OCI-LY7 (cell line): ENCODE measurements at regions not wholly inside any gene's neighbourhood (a gene's known extent, or its start where the extent isn't known, plus 50 kb on each side); places are given as distances from the start of the nearest gene placed in this dataset.

ENCODE experiments used
- BruUV-seq: library from RNA; stranded (reverse); fragments of 400-500 nt; replicated peaks from 2 replicates; lab custom pipeline; 2021; lab: Mats Ljungman, UMichigan
- CTCF ChIA-PET: fragments of 300-600 bp; sonication (Branson Sonifier 250); formaldehyde crosslinking; loops from one replicate; lab custom pipeline; 2022; ENCODE audit warnings: antibody characterized with exemption; ENCODE audit not compliant: unreplicated experiment; lab: Charles Lee
- POLR2A ChIA-PET: fragments of 300-600 bp; sonication (Branson Sonifier 250); formaldehyde crosslinking; loops from one replicate; lab custom pipeline; 2022; ENCODE audit warnings: antibody characterized with exemption; lab: Charles Lee
- DNase-seq: peaks from one replicate; pipeline ENCODE4 v3.0.0-alpha.2; 2015; ENCODE audit warnings: low spot score
- H2AFZ ChIP-seq: fragments of 200-600 bp; sonication (generic), shearing (Covaris generic); 2 replicates; pipeline ENCODE4 v1.6.1; 2014; ENCODE audit warnings: mild to moderate bottlenecking, antibody characterized with exemption, low read length, moderate library complexity
- H3K27ac ChIP-seq: fragments of 200-600 bp; sonication (generic); 2 replicates; pipeline ENCODE4 v1.5.1; 2014; ENCODE audit warnings: mixed run types, low read depth, mild to moderate bottlenecking, moderate library complexity, low read length, inconsistent platforms; ENCODE audit not compliant: poor library complexity, severe bottlenecking
- H3K36me3 ChIP-seq: fragments of 200-600 bp; sonication (generic); 2 replicates; pipeline ENCODE4 v1.6.1; 2014; ENCODE audit warnings: mild to moderate bottlenecking, antibody characterized with exemption, low read length, moderate library complexity, mixed read lengths; ENCODE audit not compliant: insufficient read depth
- H3K4me1 ChIP-seq: fragments of 200-600 bp; sonication (generic); 2 replicates; pipeline ENCODE4 v1.5.1; 2014; ENCODE audit warnings: mild to moderate bottlenecking, low read length; ENCODE audit not compliant: insufficient read depth, poor library complexity, severe bottlenecking
- H3K4me2 ChIP-seq: fragments of 200-600 bp; sonication (generic); 2 replicates; pipeline ENCODE4 v1.6.1; 2014; ENCODE audit warnings: mild to moderate bottlenecking, low read length
- H3K4me3 ChIP-seq: fragments of 200-600 bp; sonication (generic); 2 replicates; pipeline ENCODE4 v1.5.1; 2014; ENCODE audit warnings: mild to moderate bottlenecking, low read depth, low read length; ENCODE audit not compliant: poor library complexity, severe bottlenecking
- H3K79me2 ChIP-seq: fragments of 200-600 bp; sonication (generic); 2 replicates; pipeline ENCODE4 v1.6.1; 2016; ENCODE audit warnings: low read depth, mild to moderate bottlenecking, low read length, moderate library complexity, mixed read lengths; ENCODE audit not compliant: insufficient read depth
- H3K9me2 ChIP-seq: fragments of 200-600 bp; sonication (generic); 2 replicates; pipeline ENCODE4 v1.6.1; 2016; ENCODE audit warnings: mild to moderate bottlenecking, low read length, mixed read lengths; ENCODE audit not compliant: insufficient read depth
- H3K9me3 ChIP-seq: fragments of 200-600 bp; sonication (generic); 2 replicates; pipeline ENCODE4 v1.6.1; 2014; ENCODE audit warnings: mild to moderate bottlenecking, mixed run types, low read length, mixed read lengths
- H4K20me1 ChIP-seq: fragments of 200-600 bp; sonication (generic); 2 replicates; pipeline ENCODE4 v1.6.1; 2014; ENCODE audit warnings: mild to moderate bottlenecking, antibody characterized with exemption, low read length, moderate library complexity, mixed read lengths; ENCODE audit not compliant: insufficient read depth
- EZH2phosphoT487 ChIP-seq: fragments of 200-600 bp; sonication (generic); IDR thresholded peaks from 2 replicates; pipeline ENCODE4 v1.6.1; 2018; ENCODE audit warnings: low read depth, borderline replicate concordance, mild to moderate bottlenecking, mixed run types, antibody characterized with exemption, low read length, moderate library complexity, mixed read lengths
- intact Hi-C: fragments of 100-400 bp; cut with micrococcal nuclease; formaldehyde crosslinking; loops from one replicate; pipeline ENCODE4 v1.10.0; 2022; ENCODE audit not compliant: unreplicated experiment
- TF ChIP-seq, protein P1 (sequence below): fragments of 200-600 bp; sonication (generic); conservative IDR thresholded peaks from 2 replicates; pipeline ENCODE4 v1.5.1; 2014; ENCODE audit warnings: mild to moderate bottlenecking, antibody characterized with exemption, low read length, moderate library complexity, mixed read lengths

DNA sequence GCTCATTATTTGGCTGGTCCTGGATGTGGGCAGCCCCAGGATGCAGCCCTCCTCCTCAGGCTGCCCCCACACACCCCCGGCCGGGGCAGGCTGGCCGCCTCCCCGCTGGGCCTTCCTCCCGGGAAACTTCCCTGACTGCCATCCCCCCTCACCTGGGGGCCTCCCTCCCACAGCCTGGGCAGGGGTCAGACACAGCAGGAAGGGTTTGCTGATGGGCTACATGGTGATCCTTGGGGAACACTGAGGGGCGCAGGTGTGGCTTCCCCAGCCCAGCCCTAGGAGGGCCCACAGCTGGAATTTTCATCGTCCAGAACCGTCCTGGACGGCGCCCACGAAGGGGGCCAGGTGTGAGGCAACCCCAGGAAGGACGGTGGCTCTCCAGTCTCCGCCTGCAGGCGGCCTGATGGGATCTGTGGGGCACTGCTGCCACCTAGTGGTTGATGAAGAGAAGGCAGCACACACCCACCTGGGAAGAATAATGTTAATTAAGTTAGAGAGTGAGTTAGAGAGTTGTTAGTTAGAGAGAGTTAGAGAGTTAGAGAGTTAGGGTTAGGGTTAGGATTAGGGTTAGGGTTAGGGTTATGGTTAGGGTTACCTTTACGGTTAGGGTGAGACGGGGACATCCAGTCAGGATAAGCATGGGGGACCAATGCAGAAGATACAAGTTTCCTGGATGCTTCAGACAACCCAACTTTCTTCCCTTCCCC, 75.9 kb upstream of the PRR5 start:
- ChIA-PET CTCF (no interaction called here), POLR2A (no interaction called here)
- TF ChIP-seq EZH2phosphoT487: no peak
- TF ChIP-seq, protein P1, sequence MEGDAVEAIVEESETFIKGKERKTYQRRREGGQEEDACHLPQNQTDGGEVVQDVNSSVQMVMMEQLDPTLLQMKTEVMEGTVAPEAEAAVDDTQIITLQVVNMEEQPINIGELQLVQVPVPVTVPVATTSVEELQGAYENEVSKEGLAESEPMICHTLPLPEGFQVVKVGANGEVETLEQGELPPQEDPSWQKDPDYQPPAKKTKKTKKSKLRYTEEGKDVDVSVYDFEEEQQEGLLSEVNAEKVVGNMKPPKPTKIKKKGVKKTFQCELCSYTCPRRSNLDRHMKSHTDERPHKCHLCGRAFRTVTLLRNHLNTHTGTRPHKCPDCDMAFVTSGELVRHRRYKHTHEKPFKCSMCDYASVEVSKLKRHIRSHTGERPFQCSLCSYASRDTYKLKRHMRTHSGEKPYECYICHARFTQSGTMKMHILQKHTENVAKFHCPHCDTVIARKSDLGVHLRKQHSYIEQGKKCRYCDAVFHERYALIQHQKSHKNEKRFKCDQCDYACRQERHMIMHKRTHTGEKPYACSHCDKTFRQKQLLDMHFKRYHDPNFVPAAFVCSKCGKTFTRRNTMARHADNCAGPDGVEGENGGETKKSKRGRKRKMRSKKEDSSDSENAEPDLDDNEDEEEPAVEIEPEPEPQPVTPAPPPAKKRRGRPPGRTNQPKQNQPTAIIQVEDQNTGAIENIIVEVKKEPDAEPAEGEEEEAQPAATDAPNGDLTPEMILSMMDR: peak; percentile 97
- no TSS peak for BruUV-seq
- Histone ChIP-seq H3K9me2 (no peaks in the 10 kb centered on the region), H3K4me2 (no peak overlapping the region), H4K20me1 (no peaks in the 10 kb centered on the region), H3K4me3 (no peak overlapping the region), H3K27ac (no peak overlapping the region), H3K4me1 (no peaks in the 10 kb centered on the region), H3K79me2 (no peaks in the 10 kb centered on the region), H3K9me3 (no peaks in the 10 kb centered on the region), H2AFZ (no peak overlapping the region), H3K36me3 (no peaks in the 10 kb centered on the region)
- intact Hi-C loops: loop anchor here (1.0 to 10.0 kb wide), 3 partner anchors 545 to 741 kb away; no protein-coding TSS in a partner anchor
- DNase-seq: peak; percentile 68

DNA sequence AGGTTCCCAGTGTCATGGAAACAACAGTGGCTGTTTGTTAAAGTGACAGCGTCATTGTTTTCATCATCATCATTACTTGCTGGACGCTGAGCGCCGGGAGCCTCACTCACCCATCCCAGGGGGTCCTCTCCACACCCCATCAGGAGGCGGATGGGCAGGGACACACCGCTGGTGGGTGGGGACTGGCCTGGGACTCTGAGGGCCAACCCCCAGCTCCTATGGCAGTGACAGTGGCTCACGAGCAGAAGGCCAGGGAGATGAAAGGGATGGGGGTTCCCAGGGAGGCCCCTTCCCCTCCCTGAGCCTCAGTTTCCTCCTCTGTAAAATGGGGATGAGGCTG, 76.6 kb upstream of the PRR5 start:
- Histone ChIP-seq H3K79me2 (no peaks in the 10 kb centered on the region), H3K9me3 (no peaks in the 10 kb centered on the region), H3K9me2 (no peaks in the 10 kb centered on the region), H3K4me3 (no peak overlapping the region), H4K20me1 (no peaks in the 10 kb centered on the region), H3K4me1 (no peaks in the 10 kb centered on the region), H2AFZ (no peak overlapping the region), H3K4me2 (no peak overlapping the region), H3K27ac (no peak overlapping the region), H3K36me3 (no peaks in the 10 kb centered on the region)
- TF ChIP-seq, protein P1: no peak
- DNase-seq: no peak
- intact Hi-C loops: loop anchor here (10.0 kb wide), 1 partner anchor 741 kb away; no protein-coding TSS in a partner anchor
- ChIA-PET POLR2A (no interaction called here), CTCF (no interaction called here)
- BruUV-seq: no TSS peak

DNA sequence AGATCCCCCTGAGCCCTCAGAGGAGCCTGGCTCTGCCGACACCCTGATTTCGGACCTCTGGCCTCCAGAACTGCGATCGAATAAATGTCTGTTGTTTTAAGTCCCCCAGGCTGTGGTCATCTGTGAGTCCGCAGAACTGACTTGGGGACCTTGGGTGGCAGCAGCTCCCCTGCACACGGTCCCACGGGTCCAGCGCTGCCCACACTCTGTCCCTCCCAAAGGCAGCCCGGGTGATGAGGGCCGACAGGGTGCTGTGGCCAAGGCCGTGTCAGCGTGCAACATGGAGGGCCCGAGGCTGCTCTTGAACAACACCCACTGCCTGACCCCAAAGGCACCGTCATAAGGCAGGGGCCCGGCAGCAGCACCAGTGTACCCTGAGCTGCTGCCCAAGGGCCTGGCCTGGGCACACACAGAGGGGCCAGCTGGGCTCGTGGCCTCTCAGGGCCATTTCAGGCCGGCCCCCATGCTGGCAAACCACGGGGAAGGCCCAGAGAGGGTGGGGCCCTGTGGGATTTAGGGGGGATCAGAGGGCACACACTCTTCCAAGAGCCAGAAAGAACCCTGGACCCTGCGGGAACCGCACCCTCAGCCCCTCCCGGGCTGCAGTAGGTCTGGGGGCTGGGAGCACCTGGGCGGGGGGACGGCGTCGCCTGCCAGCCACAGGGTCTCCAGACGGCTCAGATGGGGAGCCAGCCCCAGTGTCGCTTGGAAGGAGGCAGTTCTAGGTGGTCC, 77.1 kb upstream of the PRR5 start:
- POLR2A ChIA-PET: no interaction called here

More for the DNA sequence above, 77.1 kb upstream of the PRR5 start:
- no peaks in the 10 kb centered on the region for H3K9me2 ChIP-seq
- DNase-seq: no peak
- H3K9me3 ChIP-seq: no peaks in the 10 kb centered on the region
- no peak overlapping the region for H3K27ac ChIP-seq
- no peak overlapping the region for H3K4me3 ChIP-seq
- no peaks in the 10 kb centered on the region for H3K4me1 ChIP-seq
- no peak for TF ChIP-seq EZH2phosphoT487
- TF ChIP-seq, protein P1: no peak
- no peak overlapping the region for H3K4me2 ChIP-seq
- H3K36me3 ChIP-seq: no peaks in the 10 kb centered on the region
- no TSS peak for BruUV-seq
- no peaks in the 10 kb centered on the region for H3K79me2 ChIP-seq
- no peaks in the 10 kb centered on the region for H4K20me1 ChIP-seq
- intact Hi-C loops: loop anchor here (5.0 to 10.0 kb wide), 2 partner anchors 298 to 740 kb away; no protein-coding TSS in a partner anchor
- CTCF ChIA-PET: no interaction called here
- H2AFZ ChIP-seq: no peak overlapping the region
